ENCODE measurements at regions not wholly inside any gene's neighbourhood (a gene's known extent, or its start where the extent isn't known, plus 50 kb on each side); places are given as distances from the start of the nearest gene placed in this dataset.

GRCh38 chr3:137948400-137949072, 61.4 kb upstream of the CLDN18 start:
- no peak for DNase-seq (ENCODE audit: extremely low read depth, low read depth, low spot score)

GRCh38 chr3:137958636-137959035, 51.3 kb upstream of the CLDN18 start:
- DNase-seq (ENCODE audit: extremely low read depth, low read depth, low spot score): no peak
